T1000 (cell line): ENCODE measurements at regions not wholly inside any gene's neighbourhood (a gene's known extent, or its start where the extent isn't known, plus 50 kb on each side); places are given as distances from the start of the nearest gene placed in this dataset.
"Not testable (repeated sequence)": the region's sequence is repeated elsewhere in the genome, so short reads cannot be mapped to it uniquely, and the experiment has no call there.

Experiments used
- DNase-seq: peaks from one replicate; lab custom pipeline; 2025; ENCODE audit warnings: mixed read lengths; lab: John Stamatoyannopoulos, UW

DNA sequence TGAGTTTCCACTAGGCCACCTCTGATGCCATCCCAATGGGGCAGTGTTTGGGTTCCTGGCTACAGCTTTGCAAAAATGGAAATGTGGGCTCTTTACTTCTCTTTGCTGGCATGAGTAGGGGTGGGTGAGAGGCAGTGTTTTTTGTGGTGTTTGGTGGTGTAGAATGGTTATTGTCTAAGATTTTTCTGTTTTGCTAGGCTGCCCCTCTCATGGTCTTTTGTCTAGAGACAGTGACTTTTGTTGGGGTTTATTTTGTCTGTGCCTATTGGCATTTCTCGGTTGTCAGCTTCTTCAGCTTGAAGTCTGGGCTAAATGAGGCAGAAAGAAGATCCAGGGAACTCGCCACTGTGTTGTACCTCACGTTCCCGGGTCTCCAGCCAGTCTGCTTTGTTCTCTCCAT is 112.1 kb downstream of the CENPF start:
- DNase-seq, result no peak

DNA sequence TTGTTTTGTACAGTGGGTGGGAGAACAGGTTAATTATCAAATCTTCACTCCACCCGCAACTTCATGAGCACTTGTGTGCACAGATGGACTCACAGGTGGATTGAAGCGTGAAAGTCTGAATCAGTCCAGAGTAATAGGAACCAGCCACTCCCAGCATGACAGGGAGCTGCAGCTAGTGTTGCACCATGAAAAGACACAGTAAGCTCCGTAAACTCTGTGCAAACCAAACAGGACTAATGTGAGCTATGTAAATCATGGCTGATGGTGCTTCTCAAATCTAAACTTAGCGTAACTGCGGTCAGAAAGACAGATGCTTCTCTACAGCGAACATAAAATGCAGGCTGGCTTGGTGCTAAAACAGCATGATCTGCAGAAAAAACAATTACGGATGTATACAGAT is 114.4 kb downstream of the CENPF start:
- DNase-seq, result no peak

DNA sequence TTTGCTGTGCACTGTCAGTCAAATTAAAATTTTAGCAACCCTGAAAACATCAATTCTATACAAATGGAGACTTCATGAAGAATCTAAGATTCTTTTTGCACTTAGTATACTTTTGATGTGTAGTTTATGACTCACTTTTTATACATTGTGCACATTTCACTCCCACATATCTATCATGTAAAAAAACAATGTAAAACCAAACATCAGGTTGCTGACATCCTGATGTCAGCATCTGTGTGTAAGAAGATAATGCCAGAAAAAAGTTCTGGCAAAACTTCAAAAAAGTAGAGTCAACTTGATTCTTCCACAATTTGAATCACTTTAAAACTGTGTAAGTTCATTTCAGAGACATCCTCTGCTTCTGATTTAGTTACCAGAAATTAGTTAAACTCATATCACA is 115.7 kb downstream of the CENPF start:
- DNase-seq, result no peak

DNA sequence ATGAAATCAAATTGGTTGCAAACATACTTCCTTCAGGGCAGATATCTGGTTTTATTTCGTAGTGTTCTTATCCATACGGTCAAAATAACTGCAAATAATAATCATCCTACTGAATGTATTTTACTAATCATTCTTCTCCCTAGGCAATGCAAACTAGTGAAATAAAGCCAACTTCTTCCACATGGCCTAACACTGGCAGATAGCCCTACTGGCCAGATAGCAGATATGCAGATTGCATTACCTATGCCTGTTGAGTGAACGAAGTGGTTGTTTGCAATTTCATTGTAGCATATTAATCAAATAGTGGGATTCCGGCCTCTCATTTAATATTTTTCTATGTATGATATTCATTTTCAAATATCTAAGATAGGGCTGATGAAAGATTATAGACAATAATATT is 116.2 kb downstream of the CENPF start:
- DNase-seq, result no peak

DNA sequence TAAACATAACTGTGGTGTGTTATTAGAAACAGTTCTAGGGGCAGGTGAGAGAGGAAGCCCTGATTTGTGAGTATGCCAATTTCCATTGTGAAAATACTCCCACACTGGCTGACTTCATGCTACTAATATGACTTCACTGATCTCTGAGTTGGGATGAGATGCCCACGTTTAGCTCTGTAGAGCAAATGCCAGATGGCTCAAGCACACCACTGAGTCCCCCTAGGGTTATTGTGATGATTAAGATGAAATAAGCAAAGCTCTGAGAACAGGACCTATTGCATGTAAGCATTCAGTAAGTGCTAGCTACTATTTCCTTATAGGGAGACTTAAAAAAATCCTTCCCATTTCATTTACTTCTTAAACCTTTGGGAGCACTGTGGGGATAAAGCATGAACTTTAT is 117.6 kb downstream of the CENPF start:
- no peak for DNase-seq

DNA sequence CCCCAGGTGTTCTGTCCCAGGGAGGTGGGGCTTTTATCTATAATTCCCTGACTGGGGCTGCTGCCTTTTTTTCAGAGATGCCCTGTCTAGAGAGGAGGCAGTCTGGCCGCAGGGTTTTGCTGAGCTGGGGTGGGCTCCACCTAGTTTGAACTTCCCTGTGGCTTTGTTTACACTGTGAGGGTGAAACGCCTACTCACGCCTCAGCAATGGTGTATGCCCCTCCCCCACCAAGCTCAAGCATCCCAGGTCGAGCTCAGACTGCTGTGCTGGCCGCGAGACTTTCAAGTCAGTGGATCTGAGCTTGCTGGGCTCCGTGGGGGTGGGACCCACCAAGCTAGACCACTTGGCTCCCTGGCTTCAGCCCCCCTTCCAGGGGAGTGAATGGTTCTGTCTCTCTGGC is 124.3 kb downstream of the CENPF start:
- DNase-seq, result no peak

DNA sequence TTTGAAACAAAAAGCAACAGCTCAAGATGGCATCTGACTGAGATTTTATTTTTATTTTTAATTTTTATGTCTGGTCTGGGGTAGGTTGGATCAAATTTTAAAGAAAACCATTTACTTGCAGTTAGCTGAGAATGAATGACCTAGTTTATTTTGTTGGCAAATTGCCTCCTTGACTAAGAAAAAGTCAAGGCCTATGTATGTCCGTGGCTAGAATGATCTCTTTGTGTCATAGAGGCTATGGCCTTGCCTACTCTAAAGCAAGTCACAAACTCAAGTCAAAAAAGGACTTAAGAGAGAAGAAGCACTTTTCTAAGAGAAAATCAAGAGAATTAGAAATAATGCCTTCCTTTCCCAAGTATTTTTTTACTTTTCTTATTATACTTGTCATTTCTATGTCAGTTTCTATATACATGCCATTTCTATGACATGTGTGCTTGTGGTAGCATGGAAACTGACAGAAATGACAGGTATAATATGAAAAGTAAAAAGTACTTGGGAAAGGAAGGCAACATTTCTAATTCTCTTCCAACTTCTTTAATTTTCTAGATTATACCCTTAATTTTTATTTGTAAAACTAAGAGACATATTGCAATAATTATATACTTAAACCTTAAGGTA is 136.7 kb downstream of the CENPF start:
- DNase-seq, result no peak

DNA sequence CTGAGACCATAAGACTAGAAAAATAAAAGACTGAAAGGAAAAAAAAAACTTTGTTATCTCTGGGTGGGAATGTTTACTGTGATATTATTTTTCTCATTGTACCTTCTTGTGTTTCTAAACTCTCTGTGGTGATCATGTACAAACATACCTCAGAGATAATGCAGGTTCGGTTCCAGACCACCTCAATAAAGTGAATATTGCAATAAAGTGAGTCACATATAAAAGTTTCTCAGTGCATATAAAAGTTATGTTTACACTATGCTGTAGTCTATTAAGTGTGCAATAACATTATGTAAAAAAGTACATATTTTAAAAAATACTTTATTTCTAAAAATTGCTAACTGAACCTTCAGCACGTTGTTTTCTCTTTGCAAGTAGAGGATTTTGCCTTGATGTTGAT is 137.5 kb downstream of the CENPF start:
- DNase-seq, result no peak

DNA sequence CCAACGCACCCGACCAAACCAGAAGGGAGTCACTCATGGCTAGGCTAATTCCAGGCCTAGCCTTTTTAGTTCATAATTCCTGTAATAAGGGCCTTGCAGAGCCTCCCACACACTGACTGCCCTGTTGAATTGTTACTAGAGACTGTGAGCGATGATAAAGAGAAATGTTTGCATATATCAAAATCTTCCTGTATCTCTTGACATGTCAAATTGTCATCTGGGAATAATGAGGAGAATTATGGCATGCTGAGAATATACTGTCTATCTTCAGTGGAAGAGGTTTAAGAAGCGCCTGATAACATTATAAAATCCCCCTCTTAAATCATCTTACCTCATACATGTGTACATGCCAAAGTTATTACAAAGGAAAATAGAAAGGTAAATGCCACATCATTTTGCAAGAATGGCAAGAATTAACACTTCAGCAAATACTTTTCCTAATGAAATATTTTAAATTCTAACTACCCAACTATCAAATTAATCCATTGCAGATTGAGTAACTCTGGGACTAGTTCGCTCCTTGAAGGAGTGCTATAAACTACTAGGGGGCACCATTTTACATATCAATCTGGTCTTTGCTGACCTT is 144.1 kb downstream of the CENPF start:
- DNase-seq, result no peak

DNA sequence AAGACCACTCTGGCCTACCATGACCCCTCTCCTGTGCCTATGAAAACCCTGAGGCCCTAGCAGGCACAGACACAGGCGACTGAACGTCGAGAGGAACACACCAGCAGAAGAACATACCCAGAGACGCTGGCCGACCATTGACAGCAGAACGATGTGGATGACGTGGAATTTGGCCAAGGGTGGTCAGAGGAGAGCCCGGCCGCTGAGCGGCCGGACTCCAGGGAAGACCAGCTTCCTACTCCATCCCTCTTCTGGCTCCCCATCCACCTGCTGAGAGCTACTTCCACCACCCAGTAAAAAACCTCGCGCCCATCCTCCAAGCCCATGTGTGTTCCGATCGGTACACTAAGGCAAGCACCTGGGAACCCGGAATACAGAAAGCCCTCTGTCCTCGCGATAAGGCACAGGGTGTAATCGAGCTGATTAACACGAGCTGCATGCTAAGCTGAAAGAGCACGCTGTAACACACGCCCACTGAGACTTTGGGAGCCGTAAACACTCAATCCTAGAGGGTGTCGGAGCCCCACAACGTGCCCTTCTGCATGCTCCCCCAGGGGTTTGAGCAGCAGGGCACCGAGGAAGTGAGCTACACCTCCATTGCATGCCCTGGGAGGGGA is 150.3 kb downstream of the CENPF start:
- DNase-seq, result no peak

DNA sequence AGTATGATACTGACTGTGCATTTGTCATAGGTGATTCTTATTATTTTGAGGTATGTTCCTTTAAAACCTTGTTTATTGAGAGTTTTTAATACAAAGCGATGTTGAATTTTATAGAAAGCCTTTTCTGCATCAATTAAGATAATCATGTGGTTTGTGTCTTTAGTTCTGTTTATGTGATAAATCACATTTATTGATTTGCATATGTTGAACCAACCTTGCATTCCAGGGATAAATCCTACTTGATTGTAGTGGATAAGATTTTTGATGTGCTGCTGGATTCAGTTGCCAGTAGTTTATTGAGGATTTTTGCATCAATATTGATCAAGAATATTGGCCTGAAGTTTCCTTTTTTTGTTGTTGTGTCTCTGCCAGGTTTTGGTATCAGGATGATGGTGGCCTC is 158.0 kb downstream of the CENPF start:
- DNase-seq, result no peak

DNA sequence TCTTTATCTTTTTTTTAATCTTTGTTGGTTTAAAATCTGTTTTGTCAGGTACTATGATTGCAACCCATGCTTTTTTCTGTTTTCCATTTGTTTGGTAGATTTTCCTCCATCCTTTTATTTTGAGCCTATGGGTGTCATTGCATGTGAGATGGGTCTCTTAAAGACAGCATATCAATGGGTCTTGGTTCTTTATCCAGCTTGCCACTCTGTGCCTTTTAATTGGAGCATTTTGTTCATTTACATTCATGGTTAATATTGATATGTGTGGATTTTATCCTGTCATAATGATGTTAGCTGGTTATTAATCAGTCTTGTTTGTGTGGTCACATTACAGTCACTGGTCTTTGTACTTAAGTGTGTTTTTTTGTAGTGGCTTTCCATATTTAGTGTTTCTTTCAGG is 159.9 kb downstream of the CENPF start:
- DNase-seq, result no peak

DNA sequence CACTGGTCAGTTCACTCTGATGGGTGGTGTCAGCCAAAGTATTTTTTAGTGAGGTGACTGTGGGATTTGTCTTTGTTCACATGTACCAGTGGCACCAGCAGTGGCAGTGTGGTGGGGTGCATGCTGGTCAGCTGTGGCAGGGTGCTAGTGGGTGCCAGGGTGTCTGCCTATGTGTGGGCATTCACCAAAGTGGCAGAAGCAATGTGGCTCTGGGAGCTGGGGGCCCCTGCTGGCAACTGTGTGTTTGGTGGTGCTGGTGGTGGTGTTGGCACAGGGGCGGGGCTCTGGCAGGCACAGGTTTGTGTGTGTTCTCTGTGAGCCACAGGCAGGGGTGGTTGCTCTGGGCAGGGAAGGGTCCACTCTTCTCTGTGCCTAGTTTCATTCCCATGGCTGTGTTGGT is 161.5 kb downstream of the CENPF start:
- DNase-seq, result no peak

DNA sequence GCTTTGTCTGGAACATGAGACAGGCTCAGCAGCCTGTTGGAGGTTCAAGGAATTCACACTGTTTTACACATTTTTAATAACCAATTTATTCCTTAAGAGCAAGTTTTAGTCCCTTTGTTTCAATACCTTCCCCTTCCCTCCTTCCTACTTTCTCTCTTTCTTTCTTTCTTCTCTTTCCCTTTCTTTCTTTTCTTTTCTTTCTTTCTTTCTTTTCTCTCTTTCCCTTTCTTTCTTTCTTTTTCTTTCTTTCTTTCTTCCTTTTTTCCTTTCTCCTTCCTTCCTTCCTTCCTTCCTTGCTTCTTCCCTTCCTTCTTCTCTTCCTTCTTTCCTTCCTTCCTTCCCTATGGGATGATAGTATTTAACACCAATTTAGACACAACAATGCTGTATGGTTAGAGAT is 164.2 kb downstream of the CENPF start:
- DNase-seq, result no peak

DNA sequence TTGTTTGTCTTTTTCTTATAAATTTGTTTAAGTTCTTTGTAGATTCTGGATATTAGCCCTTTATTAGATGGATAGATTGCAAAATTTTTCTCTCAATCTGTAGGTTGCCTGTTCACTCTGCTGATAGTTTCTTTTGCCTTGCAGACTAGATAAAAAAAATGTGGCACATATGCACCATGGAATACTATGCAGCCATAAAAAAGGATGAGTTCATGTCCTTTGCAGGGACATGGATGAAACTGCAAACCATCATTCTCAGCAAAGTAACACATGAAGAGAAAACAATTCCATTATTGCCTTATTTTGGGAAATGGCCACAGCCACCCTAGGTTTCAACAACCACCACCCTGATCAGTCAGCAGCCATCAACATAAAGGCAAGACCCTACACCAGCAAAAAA is 166.7 kb downstream of the CENPF start:
- not testable (repeated sequence) for DNase-seq

DNA sequence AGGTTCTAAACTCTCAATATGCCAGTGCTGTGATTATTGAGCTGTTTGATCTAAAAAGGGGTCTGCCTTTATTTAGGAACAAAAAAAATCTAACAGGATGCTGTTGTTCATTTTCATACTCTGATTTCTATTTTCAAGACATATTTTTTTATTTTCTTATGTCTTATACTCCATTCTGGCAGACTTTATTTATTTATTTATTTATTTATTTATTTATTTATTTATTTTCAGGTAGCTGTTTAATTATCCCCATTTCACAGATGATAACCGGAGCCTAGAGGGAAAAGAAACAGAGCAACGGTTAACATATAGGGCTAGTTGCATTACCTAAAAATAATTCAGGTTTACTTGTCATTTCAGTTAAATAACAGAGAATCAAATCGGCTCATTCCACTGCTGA is 174.4 kb downstream of the CENPF start:
- no peak for DNase-seq

DNA sequence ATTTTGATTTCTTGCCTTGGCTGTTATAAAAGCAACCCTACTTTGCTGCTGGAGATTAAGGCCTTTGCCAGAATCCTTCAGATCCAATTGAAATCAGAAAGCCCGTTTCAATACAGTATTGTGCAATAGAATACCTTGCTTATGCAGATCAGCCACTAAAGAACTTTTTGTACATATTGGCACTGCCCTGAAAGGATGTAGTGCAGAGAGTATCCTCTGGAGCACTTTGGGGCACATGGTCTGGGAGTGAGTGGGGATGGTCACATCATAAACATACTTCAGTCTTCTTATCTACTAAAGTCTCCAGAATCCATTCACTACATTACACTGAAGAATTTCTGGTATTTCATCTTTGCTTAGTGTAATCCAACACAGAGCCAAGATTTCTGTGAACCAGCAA is 189.0 kb downstream of the CENPF start:
- no peak for DNase-seq

DNA sequence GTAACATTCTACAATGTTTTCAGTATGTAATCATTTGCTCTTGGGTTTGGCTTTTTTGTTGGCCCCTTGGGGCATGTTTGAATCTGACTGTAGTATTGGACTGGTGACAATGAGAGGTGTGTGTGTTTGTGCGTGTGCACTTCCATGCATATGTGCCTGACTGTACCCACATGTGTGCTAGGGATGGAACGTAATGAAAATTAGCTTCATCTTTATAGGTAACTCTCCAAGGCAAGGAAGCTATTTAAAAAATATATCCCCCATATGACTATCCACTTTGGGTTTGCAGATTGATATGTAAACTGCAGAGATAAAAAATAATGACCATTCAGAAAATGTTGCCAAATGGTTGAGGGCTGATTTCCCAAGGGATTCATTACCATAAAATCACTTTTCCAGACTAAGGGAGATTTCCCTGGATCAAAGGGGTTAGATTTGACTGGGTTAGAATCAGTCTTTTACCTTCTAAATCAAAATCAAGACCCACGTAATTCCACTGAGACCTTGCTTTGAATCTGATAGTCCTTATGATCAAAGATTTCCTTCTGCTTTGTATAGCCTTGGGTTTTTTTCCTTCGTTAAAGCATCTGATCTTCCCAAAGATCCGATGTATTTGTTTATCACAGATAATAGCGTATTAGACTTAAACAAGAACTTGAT is 189.7 kb downstream of the CENPF start:
- DNase-seq, result no peak

DNA sequence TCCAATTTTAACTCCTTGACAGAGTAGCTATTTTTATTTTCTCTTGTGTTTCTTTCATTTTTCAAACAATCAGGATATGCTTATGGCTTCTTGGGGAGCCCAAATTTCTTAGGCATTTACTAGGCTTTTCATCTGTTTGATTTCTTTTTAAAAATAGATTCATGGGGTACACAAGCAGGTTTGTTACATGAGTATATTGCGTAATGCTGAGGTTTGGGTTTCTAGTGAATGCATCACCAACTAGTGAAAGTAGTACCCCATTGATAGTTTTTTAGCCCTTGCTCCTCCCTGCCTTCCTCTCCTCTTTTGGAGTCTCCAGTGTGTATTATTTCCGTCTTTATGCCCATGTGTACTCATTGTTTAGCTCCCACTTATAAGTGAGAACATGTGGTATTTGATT is 190.7 kb downstream of the CENPF start:
- DNase-seq, result no peak

DNA sequence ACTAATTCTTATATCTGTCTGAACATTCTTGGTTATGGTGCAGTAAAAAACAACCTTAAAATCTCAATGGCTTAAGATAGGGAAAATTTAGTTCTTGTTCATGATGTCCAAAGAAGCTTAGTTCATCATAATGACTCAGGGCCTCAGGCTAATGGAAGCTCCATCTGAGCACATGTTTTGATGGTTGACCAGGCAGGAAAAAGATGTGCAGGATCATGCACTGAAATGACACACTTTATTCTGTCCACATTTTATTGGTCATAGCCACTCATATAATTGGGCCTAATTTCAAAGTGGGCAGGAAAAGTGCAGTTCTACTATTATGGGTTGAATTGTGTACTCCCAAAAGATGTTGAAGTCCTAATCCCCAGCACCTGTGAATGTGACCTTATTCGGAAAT is 198.2 kb downstream of the CENPF start:
- no peak for DNase-seq

DNA sequence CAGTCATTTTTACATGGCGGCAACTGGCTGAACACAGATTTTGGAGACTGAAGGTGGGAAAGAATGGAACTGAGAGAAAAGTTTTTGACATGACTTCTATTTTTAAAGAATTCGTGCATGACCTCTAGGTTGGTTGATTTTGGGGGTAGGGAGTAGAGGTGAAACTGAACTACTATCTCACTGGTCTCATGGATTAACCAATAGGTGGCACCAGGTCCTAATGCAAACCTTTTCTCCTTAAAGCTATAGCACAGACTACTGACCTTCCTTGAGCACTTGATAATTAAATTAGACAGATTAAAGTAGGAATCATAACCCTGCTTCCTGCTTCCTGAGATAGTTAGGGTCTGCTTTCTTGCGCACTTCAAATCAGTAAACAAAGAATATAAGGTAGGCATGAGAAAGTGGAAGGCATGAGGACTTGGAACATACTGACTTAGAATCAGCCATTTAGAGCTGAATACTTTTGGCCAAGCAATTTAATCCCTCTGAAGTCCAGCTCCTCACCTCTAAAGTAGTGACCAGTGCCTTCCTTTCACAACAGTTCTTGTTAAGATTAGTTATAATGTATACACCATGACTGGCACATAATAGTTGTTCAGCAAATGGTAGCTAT is 206.0 kb downstream of the CENPF start:
- peak; percentile 7 for DNase-seq

DNA sequence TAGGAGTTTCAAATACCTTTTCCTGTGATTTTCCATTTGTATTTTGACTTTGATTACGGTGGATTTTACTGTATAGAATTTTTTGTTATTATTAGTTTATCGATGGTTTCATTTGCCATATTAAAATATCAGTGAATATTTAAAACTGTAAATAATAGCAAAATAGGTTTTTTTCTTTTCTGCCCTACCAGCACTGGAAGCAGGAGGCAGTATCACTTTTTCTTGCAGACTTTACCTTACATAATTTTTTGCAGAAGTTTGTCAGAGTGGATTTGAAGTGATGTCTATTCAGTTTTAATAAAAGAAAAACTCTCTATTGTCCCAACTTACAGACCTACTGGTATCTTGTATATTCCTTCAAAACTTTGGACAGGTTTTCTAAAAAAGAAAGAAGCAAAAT is 213.6 kb downstream of the CENPF start:
- no peak for DNase-seq
